Kidney (tissue), 13 donors: ENCODE measurements at regions not wholly inside any gene's neighbourhood (a gene's known extent, or its start where the extent isn't known, plus 50 kb on each side); places are given as distances from the start of the nearest gene placed in this dataset.

Source experiments
- DNase-seq, 5 donors: peaks; one replicate each; pipeline ENCODE4 v3.0.0-alpha.2; 2013 to 2020
- FAIRE-seq: peaks from 2 replicates; lab custom pipeline; 2012; peaks lifted over from hg19 to GRCh38; lab: Jason Lieb, UNC
- H3K27ac ChIP-seq, 2 donors: one replicate each; pipeline ENCODE4 v1.7.0; 2013; ENCODE audit warnings: low read depth in 2 of 2, low read length in 2 of 2, inconsistent platforms in 1 of 2
- H3K27me3 ChIP-seq: one replicate; pipeline ENCODE4 v1.7.1; 2013; ENCODE audit warnings: low read length, inconsistent platforms; ENCODE audit not compliant: control insufficient read depth, insufficient read depth
- H3K36me3 ChIP-seq, 3 donors: one replicate each; pipeline versions ENCODE4 v1.7.0 to v1.7.1; 2013; ENCODE audit warnings: low read length in 3 of 3, control low read depth in 1 of 3, inconsistent platforms in 1 of 3; ENCODE audit not compliant: insufficient read depth in 3 of 3, control insufficient read depth in 2 of 3
- H3K4me1 ChIP-seq, 3 donors: one replicate each; pipeline versions ENCODE4 v1.7.0 to v1.7.1; 2013; ENCODE audit warnings: low read length in 3 of 3, inconsistent platforms in 1 of 3, low read depth in 1 of 3; ENCODE audit not compliant: control insufficient read depth in 2 of 3, insufficient read depth in 2 of 3
- H3K4me3 ChIP-seq, 3 donors: one replicate each; pipeline versions ENCODE4 v1.7.0 to v1.8.1; 2013; ENCODE audit warnings: low read length in 3 of 3, control low read depth in 1 of 3, inconsistent platforms in 1 of 3
- H3K9ac ChIP-seq, 3 donors: one replicate each; pipeline versions ENCODE4 v1.7.0 to v1.7.1; 2013; ENCODE audit warnings: low read length in 3 of 3, control low read depth in 1 of 3, inconsistent platforms in 1 of 3
- H3K9me3 ChIP-seq, 3 donors: one replicate each; pipeline versions ENCODE4 v1.7.0 to v1.7.1; 2013; ENCODE audit warnings: low read length in 3 of 3, control low read depth in 1 of 3, inconsistent platforms in 1 of 3; ENCODE audit not compliant: control insufficient read depth in 2 of 3, insufficient read depth in 1 of 3
- CTCF ChIP-seq: IDR thresholded peaks from 3 replicates; pipeline ENCODE4 v1.5.1; 2012; ENCODE audit warnings: mild to moderate bottlenecking, moderate library complexity, borderline replicate concordance; ENCODE audit not compliant: insufficient read depth; ENCODE audit errors: extremely low read depth
- intact Hi-C: fragments of 100-400 bp; cut with DNase I; formaldehyde crosslinking; loops from one replicate; pipeline ENCODE4 v1.11.1; 2022
- donor health status: control.
- donor health status: control.
- donor health status: control.
- donor health status: control.
- donor health status: control.
- donor health status: DM: yes; HTN: yes; CAD: no.
- donor health status: Normal renal cell carcinoma (clear cell type).

DNA sequence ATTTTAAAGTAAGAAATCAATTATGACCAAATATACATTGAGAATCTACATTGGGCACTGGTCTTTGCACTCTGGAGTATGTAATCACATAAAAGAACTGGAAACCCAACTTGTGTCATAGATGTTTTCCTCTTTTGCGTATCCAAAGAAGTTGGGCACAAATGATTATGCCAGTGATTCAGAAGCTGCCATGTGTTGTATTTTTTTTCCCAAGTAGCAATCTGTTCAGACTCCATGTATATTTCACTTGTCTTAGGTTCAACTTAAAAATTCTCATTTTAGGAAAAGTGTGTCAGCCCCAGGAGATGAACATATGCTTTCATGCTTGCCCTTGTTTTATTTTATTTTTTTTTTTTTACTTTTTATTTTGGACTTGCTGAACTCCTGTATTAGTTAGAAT is 441.5 kb downstream of the PDZRN4 start:
- no peaks in the 10 kb centered on the region for H3K27me3 ChIP-seq
- FAIRE-seq (no peak), DNase-seq (no peak)
- no peak overlapping the region for H3K9ac ChIP-seq
- no peaks in the 10 kb centered on the region for H3K36me3 ChIP-seq
- intact Hi-C loops: no loop called here
- H3K27ac ChIP-seq: no peak overlapping the region
- H3K4me3 ChIP-seq: no peak overlapping the region
- H3K4me1 ChIP-seq: no peaks in the 10 kb centered on the region
- no peak for TF ChIP-seq CTCF
- peaks cover 0 to 7% (median 0%) of the 10 kb centered on the region in 3 donors for H3K9me3 ChIP-seq

- FAIRE-seq: no peak
- Histone ChIP-seq H3K9ac (no peak overlapping the region), H3K4me3 (no peak overlapping the region), H3K36me3 (no peaks in the 10 kb centered on the region), H3K4me1 (no peaks in the 10 kb centered on the region), H3K27me3 (no peaks in the 10 kb centered on the region), H3K9me3 (peaks cover 0 to 12% (median 2%) of the 10 kb centered on the region in 3 donors), H3K27ac (no peak overlapping the region)
- intact Hi-C loops: no loop called here
- no peak for DNase-seq
- TF ChIP-seq CTCF: no peak
These were observed 439.4 kb downstream of the PDZRN4 start for GRCh38 chr12:41627476-41627875.

- peaks cover 0 to 12% (median 2%) of the 10 kb centered on the region in 3 donors for H3K9me3 ChIP-seq
- no peak overlapping the region for H3K9ac ChIP-seq
- intact Hi-C loops: no loop called here
- H3K36me3 ChIP-seq: no peaks in the 10 kb centered on the region
- DNase-seq (no peak), FAIRE-seq (no peak)
- no peaks in the 10 kb centered on the region for H3K27me3 ChIP-seq
- H3K4me3 ChIP-seq: no peak overlapping the region
- H3K4me1 ChIP-seq: peaks cover 0 to 16% (median 2%) of the 10 kb centered on the region in 3 donors
- TF ChIP-seq CTCF: no peak
- H3K27ac ChIP-seq: no peak overlapping the region
These were observed 436.5 kb downstream of the PDZRN4 start for GRCh38 chr12:41624571-41624970.
